Trophoblast cell (in vitro differentiated cells and primary cell): ENCODE measurements at regions not wholly inside any gene's neighbourhood (a gene's known extent, or its start where the extent isn't known, plus 50 kb on each side); places are given as distances from the start of the nearest gene placed in this dataset.

Source experiments
- DNase-seq, 2 donors: peaks; one replicate each; pipeline ENCODE4 v3.0.0-alpha.2; 2016
- H2AFZ ChIP-seq: 2 replicates; pipeline ENCODE4 v1.6.1; 2013; ENCODE audit warnings: low read length, moderate library complexity, mild to moderate bottlenecking; ENCODE audit not compliant: insufficient read depth, poor library complexity
- H2AK5ac ChIP-seq: 2 replicates; pipeline ENCODE4 v1.6.1; 2013; ENCODE audit warnings: mild to moderate bottlenecking, low read length
- H2BK120ac ChIP-seq: 2 replicates; pipeline ENCODE4 v1.6.1; 2013; ENCODE audit warnings: low read length, mild to moderate bottlenecking, moderate library complexity; ENCODE audit not compliant: insufficient read depth, poor library complexity
- H2BK12ac ChIP-seq: 2 replicates; pipeline ENCODE4 v1.6.1; 2013; ENCODE audit warnings: mild to moderate bottlenecking, low read length, moderate library complexity
- H2BK5ac ChIP-seq: 2 replicates; pipeline ENCODE4 v1.6.1; 2013; ENCODE audit warnings: low read length, low read depth, moderate library complexity, mild to moderate bottlenecking; ENCODE audit not compliant: poor library complexity
- H3K14ac ChIP-seq: 2 replicates; pipeline ENCODE4 v1.6.1; 2013; ENCODE audit warnings: mild to moderate bottlenecking, low read length
- H3K18ac ChIP-seq: 2 replicates; pipeline ENCODE4 v1.6.1; 2013; ENCODE audit warnings: mild to moderate bottlenecking, low read length
- H3K23ac ChIP-seq: 2 replicates; pipeline ENCODE4 v1.6.1; 2013; ENCODE audit warnings: low read length
- H3K27ac ChIP-seq: 2 replicates; pipeline ENCODE4 v1.5.1; 2013; ENCODE audit warnings: low read depth, mild to moderate bottlenecking, inconsistent platforms, low read length, moderate library complexity
- H3K27me3 ChIP-seq: 2 replicates; pipeline ENCODE4 v1.6.1; 2013; ENCODE audit warnings: inconsistent platforms, mild to moderate bottlenecking, low read length, moderate library complexity; ENCODE audit not compliant: insufficient read depth
- H3K36me3 ChIP-seq, 2 experiments: 1 replicate in 1 of 2; 2 replicates in 1 of 2; pipeline ENCODE4 v1.6.1; 2013; ENCODE audit warnings: low read length in 2 of 2, mild to moderate bottlenecking in 2 of 2, moderate library complexity in 1 of 2; ENCODE audit not compliant: insufficient read depth in 2 of 2, control insufficient read depth in 1 of 2
- H3K4ac ChIP-seq: 2 replicates; pipeline ENCODE4 v1.6.1; 2013; ENCODE audit warnings: low read depth, mild to moderate bottlenecking, low read length, moderate library complexity
- H3K4me1 ChIP-seq, 2 experiments: 1 replicate in 1 of 2; 2 replicates in 1 of 2; pipeline ENCODE4 v1.6.1; 2013; ENCODE audit warnings: low read length in 2 of 2, mild to moderate bottlenecking in 2 of 2, moderate library complexity in 1 of 2; ENCODE audit not compliant: insufficient read depth in 2 of 2, control insufficient read depth in 1 of 2
- H3K4me2 ChIP-seq: 2 replicates; pipeline ENCODE4 v1.6.1; 2013; ENCODE audit warnings: inconsistent platforms, mild to moderate bottlenecking, low read length, moderate library complexity
- H3K4me3 ChIP-seq: 2 replicates; pipeline ENCODE4 v1.5.1; 2013; ENCODE audit warnings: mild to moderate bottlenecking, low read depth, low read length, inconsistent platforms
- H3K79me1 ChIP-seq: one replicate; pipeline ENCODE4 v1.6.1; 2013; ENCODE audit warnings: low read length
- H3K79me2 ChIP-seq: 2 replicates; pipeline ENCODE4 v1.6.1; 2013; ENCODE audit warnings: low read length, mild to moderate bottlenecking; ENCODE audit not compliant: control insufficient read depth, insufficient read depth, poor library complexity
- H3K9ac ChIP-seq: 2 replicates; pipeline ENCODE4 v1.6.1; 2013; ENCODE audit warnings: mild to moderate bottlenecking, low read length
- H3K9me3 ChIP-seq: 2 replicates; pipeline ENCODE4 v1.6.1; 2013; ENCODE audit warnings: low read depth, mild to moderate bottlenecking, control low read depth, inconsistent platforms, low read length; ENCODE audit not compliant: insufficient read depth
- H4K12ac ChIP-seq: 2 replicates; pipeline ENCODE4 v1.6.1; 2013; ENCODE audit warnings: low read depth, mild to moderate bottlenecking, low read length, moderate library complexity
- H4K8ac ChIP-seq: 2 replicates; pipeline ENCODE4 v1.6.1; 2013; ENCODE audit warnings: low read depth, mild to moderate bottlenecking, low read length, moderate library complexity
- H4K91ac ChIP-seq: one replicate; pipeline ENCODE4 v1.6.1; 2013; ENCODE audit warnings: low read depth, mild to moderate bottlenecking, low read length, moderate library complexity
- WGBS: extraction: QIAGEN DNeasy Blood & Tissue Kit; methylation state at CpG from one replicate; pipeline ENCODE4 v1.1.7; 2013; ENCODE audit warnings: missing lambda C conversion rate; ENCODE audit not compliant: insufficient read length, insufficient coverage; ENCODE audit errors: extremely low coverage; 5-methylcytosine and 5-hydroxymethylcytosine counted together

DNA sequence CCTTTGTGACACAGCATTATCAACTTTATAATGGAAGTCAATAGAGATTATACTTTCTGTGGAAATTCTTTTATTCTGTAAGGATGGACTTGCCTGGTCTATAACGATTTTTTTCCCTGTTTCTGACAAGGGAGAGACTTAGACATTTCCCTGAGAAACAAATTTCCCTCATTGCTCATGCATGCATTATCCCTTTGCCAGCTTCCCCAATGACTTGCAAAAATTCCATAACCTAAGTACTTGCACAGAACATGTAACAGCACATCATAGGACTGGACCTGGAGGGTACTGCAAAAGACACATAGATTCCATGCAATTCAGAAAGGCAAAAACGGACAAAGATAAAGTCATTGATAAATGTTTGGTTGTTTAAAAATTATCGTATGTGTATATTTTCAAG is 166.7 kb downstream of the FHIP1A start:
- H2BK120ac ChIP-seq: no peak overlapping the region
- no peak overlapping the region for H3K18ac ChIP-seq
- 100% methylated on average over 1 of the region's 3 CpGs for WGBS

DNA sequence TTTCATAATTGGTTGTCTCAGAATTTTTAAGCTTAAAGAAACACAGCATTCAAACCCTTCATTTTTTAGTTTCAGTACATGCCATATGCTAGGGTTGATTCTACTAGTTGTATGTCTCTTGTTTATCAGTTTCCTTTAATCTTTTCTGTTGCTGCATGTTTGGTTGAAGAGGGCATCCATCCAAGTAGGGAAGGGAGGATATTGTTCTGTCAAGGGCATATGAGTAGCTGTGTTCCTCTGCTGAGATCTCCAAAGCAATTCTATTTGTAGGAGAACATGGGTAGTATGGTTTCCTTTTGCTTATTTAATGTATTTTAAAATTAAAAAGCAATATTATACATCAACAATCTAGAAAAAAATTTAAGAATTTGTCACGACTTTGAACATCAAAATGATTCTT is 167.7 kb downstream of the FHIP1A start:
- Histone ChIP-seq H3K36me3 (no peaks in the 10 kb centered on the region), H3K4me3 (no peak overlapping the region), H2BK12ac (no peak overlapping the region), H4K8ac (no peak overlapping the region), H2AFZ (no peak overlapping the region), H3K4me2 (no peak overlapping the region), H3K14ac (no peak overlapping the region), H4K91ac (no peak overlapping the region), H2BK120ac (no peak overlapping the region), H3K9me3 (peaks cover 2% of the 10 kb centered on the region), H4K12ac (no peak overlapping the region), H3K79me1 (no peaks in the 10 kb centered on the region), H3K9ac (no peak overlapping the region), H3K18ac (no peak overlapping the region), H2BK5ac (no peak overlapping the region), H3K4ac (no peak overlapping the region), H3K27ac (no peak overlapping the region), H3K23ac (no peak overlapping the region), H3K4me1 (no peaks in the 10 kb centered on the region), H2AK5ac (no peak overlapping the region), H3K79me2 (no peaks in the 10 kb centered on the region), H3K27me3 (no peaks in the 10 kb centered on the region)
- WGBS: no CpG with 5 or more reads among the region's 1 CpG
- DNase-seq: no peak

More for the DNA sequence above, 166.7 kb downstream of the FHIP1A start:
- Histone ChIP-seq H3K4me1 (no peaks in the 10 kb centered on the region), H4K91ac (no peak overlapping the region), H3K4me2 (no peak overlapping the region), H3K79me2 (no peaks in the 10 kb centered on the region), H3K27me3 (no peaks in the 10 kb centered on the region), H3K9me3 (peaks cover 2% of the 10 kb centered on the region), H2AFZ (no peak overlapping the region), H3K23ac (no peak overlapping the region), H2BK12ac (no peak overlapping the region), H2BK5ac (no peak overlapping the region), H3K4me3 (no peak overlapping the region), H3K4ac (no peak overlapping the region), H4K8ac (no peak overlapping the region), H2AK5ac (no peak overlapping the region), H3K27ac (no peak overlapping the region), H3K9ac (no peak overlapping the region), H3K36me3 (no peaks in the 10 kb centered on the region), H3K79me1 (no peaks in the 10 kb centered on the region), H3K14ac (no peak overlapping the region), H4K12ac (no peak overlapping the region)
- no peak for DNase-seq

DNA sequence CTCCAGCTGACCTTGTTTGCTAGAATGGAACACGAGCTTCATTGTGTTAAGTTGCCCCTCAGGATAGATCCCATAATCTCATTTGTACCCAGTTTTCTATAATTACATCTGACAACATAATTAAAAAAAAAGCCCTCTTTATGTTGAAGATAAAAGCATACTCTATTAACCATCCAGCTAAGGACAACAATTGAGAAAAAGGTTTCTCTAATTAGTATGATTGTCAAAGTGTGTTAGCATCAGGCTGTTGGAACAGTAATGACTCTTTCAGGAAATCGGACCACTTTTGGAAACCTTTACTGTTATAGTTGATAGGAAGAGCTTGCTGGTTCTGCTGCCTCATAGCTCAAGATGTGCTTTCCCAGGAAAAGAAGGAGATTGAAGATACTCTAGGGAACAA is 172.6 kb downstream of the FHIP1A start:
- H3K9ac ChIP-seq: no peak overlapping the region
- H3K23ac ChIP-seq: no peak overlapping the region
- DNase-seq: no peak
- H2AFZ ChIP-seq: no peak overlapping the region
- H3K79me2 ChIP-seq: no peaks in the 10 kb centered on the region
- no peak overlapping the region for H3K14ac ChIP-seq
- H2BK5ac ChIP-seq: no peak overlapping the region
- H2BK120ac ChIP-seq: no peak overlapping the region
- H4K91ac ChIP-seq: no peak overlapping the region
- H4K8ac ChIP-seq: no peak overlapping the region
- H2BK12ac ChIP-seq: no peak overlapping the region
- H4K12ac ChIP-seq: no peak overlapping the region
- H3K4me1 ChIP-seq: no peaks in the 10 kb centered on the region
- WGBS: no CpG with 5 or more reads among the region's 2 CpGs
- H3K4me3 ChIP-seq: no peak overlapping the region
- H3K27me3 ChIP-seq: no peaks in the 10 kb centered on the region
- no peaks in the 10 kb centered on the region for H3K9me3 ChIP-seq
- no peaks in the 10 kb centered on the region for H3K36me3 ChIP-seq
- no peak overlapping the region for H3K4me2 ChIP-seq
- no peaks in the 10 kb centered on the region for H3K79me1 ChIP-seq
- no peak overlapping the region for H3K27ac ChIP-seq
- no peak overlapping the region for H3K18ac ChIP-seq
- H3K4ac ChIP-seq: no peak overlapping the region
- no peak overlapping the region for H2AK5ac ChIP-seq

DNA sequence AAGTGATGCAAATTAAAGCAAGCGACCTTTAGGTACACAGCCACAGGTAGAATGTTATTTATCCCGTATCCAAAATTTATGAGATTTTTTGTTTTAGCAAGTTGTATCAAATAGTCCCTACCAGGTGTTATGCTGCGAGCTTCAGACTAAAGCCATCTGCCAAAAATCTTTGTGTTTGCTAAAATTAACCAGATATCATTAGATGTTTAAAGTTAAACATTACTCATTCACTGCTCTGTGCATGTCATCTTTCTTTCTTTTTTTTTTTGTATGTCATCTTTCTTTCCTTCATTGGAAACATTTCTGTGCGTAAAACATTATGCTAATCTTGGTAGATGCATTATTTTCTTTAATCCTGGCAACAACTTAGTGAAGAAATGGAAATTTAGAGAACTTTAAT is 173.1 kb downstream of the FHIP1A start:
- H4K12ac ChIP-seq: no peak overlapping the region
- H3K4me2 ChIP-seq: no peak overlapping the region
- H3K9ac ChIP-seq: no peak overlapping the region
- no peaks in the 10 kb centered on the region for H3K79me2 ChIP-seq
- no peak overlapping the region for H3K4ac ChIP-seq
- H3K9me3 ChIP-seq: no peaks in the 10 kb centered on the region
- H3K79me1 ChIP-seq: no peaks in the 10 kb centered on the region
- no peak overlapping the region for H4K8ac ChIP-seq
- no peak overlapping the region for H2BK12ac ChIP-seq
- H2BK5ac ChIP-seq: no peak overlapping the region
- H3K14ac ChIP-seq: no peak overlapping the region
- no peak for DNase-seq
- no peak overlapping the region for H3K4me3 ChIP-seq
- no CpG with 5 or more reads among the region's 4 CpGs for WGBS
- no peak overlapping the region for H2AFZ ChIP-seq
- no peak overlapping the region for H2BK120ac ChIP-seq
- no peak overlapping the region for H3K18ac ChIP-seq
- no peak overlapping the region for H3K27ac ChIP-seq
- no peak overlapping the region for H3K23ac ChIP-seq
- no peaks in the 10 kb centered on the region for H3K4me1 ChIP-seq
- H4K91ac ChIP-seq: no peak overlapping the region
- H3K36me3 ChIP-seq: no peaks in the 10 kb centered on the region
- no peaks in the 10 kb centered on the region for H3K27me3 ChIP-seq
- H2AK5ac ChIP-seq: no peak overlapping the region
